Suprapubic skin (tissue), 3 donors: ENCODE measurements at regions not wholly inside any gene's neighbourhood (a gene's known extent, or its start where the extent isn't known, plus 50 kb on each side); places are given as distances from the start of the nearest gene placed in this dataset.

Experiments used
- CTCF ChIP-seq, 2 donors: fragments of 200-600 bp in 1 of 2; fragments of 450-650 bp in 1 of 2; sonication (generic) in 1 of 2; IDR thresholded peaks; one replicate each; pipeline ENCODE4 v1.5.1; 2016 to 2019; ENCODE audit warnings: antibody characterized with exemption in 2 of 2, mild to moderate bottlenecking in 1 of 2, moderate library complexity in 1 of 2
- EP300 ChIP-seq: sonication (generic); formaldehyde crosslinking; IDR thresholded peaks from one replicate; pipeline ENCODE4 v1.6.1; 2017; ENCODE audit warnings: antibody characterized with exemption

- TF ChIP-seq CTCF (IDR thresholded peaks at IDR 0.05) = no peak
- no peak for TF ChIP-seq EP300
Observed at GRCh38 chr6:112761740-112762139, 414.6 kb downstream of the RFPL4B start.
